Peyer's patch (tissue), 4 donors: ENCODE measurements at regions not wholly inside any gene's neighbourhood (a gene's known extent, or its start where the extent isn't known, plus 50 kb on each side); places are given as distances from the start of the nearest gene placed in this dataset.

Experiments used
- POLR2A ChIP-seq, 2 donors: fragments of 450-650 bp; IDR thresholded peaks; one replicate each; pipeline ENCODE4 v1.5.1; 2017; ENCODE audit warnings: antibody characterized with exemption in 2 of 2, mild to moderate bottlenecking in 2 of 2, moderate library complexity in 2 of 2
- TF ChIP-seq, protein P1 (sequence below), 6 experiments: fragments of 450-650 bp in 4 of 6; fragments of 200-600 bp in 2 of 6; sonication (generic) in 1 of 6; IDR thresholded peaks; one replicate each; pipeline ENCODE4 v1.5.1; 2017 to 2019; ENCODE audit warnings: antibody characterized with exemption in 6 of 6, mild to moderate bottlenecking in 3 of 6, moderate library complexity in 1 of 6

- TF ChIP-seq, protein P1, sequence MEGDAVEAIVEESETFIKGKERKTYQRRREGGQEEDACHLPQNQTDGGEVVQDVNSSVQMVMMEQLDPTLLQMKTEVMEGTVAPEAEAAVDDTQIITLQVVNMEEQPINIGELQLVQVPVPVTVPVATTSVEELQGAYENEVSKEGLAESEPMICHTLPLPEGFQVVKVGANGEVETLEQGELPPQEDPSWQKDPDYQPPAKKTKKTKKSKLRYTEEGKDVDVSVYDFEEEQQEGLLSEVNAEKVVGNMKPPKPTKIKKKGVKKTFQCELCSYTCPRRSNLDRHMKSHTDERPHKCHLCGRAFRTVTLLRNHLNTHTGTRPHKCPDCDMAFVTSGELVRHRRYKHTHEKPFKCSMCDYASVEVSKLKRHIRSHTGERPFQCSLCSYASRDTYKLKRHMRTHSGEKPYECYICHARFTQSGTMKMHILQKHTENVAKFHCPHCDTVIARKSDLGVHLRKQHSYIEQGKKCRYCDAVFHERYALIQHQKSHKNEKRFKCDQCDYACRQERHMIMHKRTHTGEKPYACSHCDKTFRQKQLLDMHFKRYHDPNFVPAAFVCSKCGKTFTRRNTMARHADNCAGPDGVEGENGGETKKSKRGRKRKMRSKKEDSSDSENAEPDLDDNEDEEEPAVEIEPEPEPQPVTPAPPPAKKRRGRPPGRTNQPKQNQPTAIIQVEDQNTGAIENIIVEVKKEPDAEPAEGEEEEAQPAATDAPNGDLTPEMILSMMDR (IDR thresholded peaks at IDR 0.05), result no peak
- no peak for TF ChIP-seq POLR2A (IDR thresholded peaks at IDR 0.05)
These were observed 222.9 kb downstream of the TPRG1 start for GRCh38 chr3:189394599-189395121.
